ENCODE measurements at regions not wholly inside any gene's neighbourhood (a gene's known extent, or its start where the extent isn't known, plus 50 kb on each side); places are given as distances from the start of the nearest gene placed in this dataset.

GRCh38 chr4:66853845-66854244, 691.5 kb downstream of the CENPC start:
- Histone ChIP-seq H3K36me3 (ENCODE audit: insufficient read depth, low read length) (no peaks in the 10 kb centered on the region), H3K4me3 (ENCODE audit: low read depth, low read length, poor library complexity, severe bottlenecking) (no peak overlapping the region), H4K20me1 (ENCODE audit: insufficient read depth, low read length) (no peaks in the 10 kb centered on the region), H3K79me2 (ENCODE audit: insufficient read depth, low read depth, low read length) (no peaks in the 10 kb centered on the region), H3K27ac (ENCODE audit: low read depth, low read length, poor library complexity, severe bottlenecking) (no peak overlapping the region), H3K4me1 (ENCODE audit: insufficient read depth, low read length, poor library complexity, severe bottlenecking) (no peaks in the 10 kb centered on the region), H3K9me3 (ENCODE audit: low read length) (no peaks in the 10 kb centered on the region), H3K9me2 (ENCODE audit: insufficient read depth, low read length) (no peaks in the 10 kb centered on the region), H3K4me2 (ENCODE audit: low read length) (no peak overlapping the region), H2AFZ (ENCODE audit: low read length) (no peak overlapping the region)
- ChIA-PET CTCF (ENCODE audit: unreplicated experiment) (no interaction called here), POLR2A (no interaction called here)
- DNase-seq (ENCODE audit: low spot score), result no peak
- BruUV-seq (replicated peaks), result no TSS peak
- intact Hi-C loops (cut with micrococcal nuclease; ENCODE audit: unreplicated experiment), result no loop called here
- no peak for TF ChIP-seq CTCF (conservative IDR thresholded peaks at IDR 0.05; ENCODE audit: low read length)

- H4K20me1 ChIP-seq (ENCODE audit: insufficient read depth, low read length), result no peaks in the 10 kb centered on the region
- no peaks in the 10 kb centered on the region for H3K9me3 ChIP-seq (ENCODE audit: low read length)
- DNase-seq (ENCODE audit: low spot score), result no peak
- no peak overlapping the region for H3K4me3 ChIP-seq (ENCODE audit: low read depth, low read length, poor library complexity, severe bottlenecking)
- no peak overlapping the region for H3K4me2 ChIP-seq (ENCODE audit: low read length)
- no peaks in the 10 kb centered on the region for H3K36me3 ChIP-seq (ENCODE audit: insufficient read depth, low read length)
- intact Hi-C loops (cut with micrococcal nuclease; ENCODE audit: unreplicated experiment), result no loop called here
- no TSS peak for BruUV-seq (replicated peaks)
- H3K79me2 ChIP-seq (ENCODE audit: insufficient read depth, low read depth, low read length), result no peaks in the 10 kb centered on the region
- TF ChIP-seq EZH2phosphoT487 (IDR thresholded peaks at IDR 0.05; ENCODE audit: borderline replicate concordance, low read depth, low read length), result no peak
- TF ChIP-seq CTCF (conservative IDR thresholded peaks at IDR 0.05; ENCODE audit: low read length), result no peak
- no peaks in the 10 kb centered on the region for H3K4me1 ChIP-seq (ENCODE audit: insufficient read depth, low read length, poor library complexity, severe bottlenecking)
- no peak overlapping the region for H3K27ac ChIP-seq (ENCODE audit: low read depth, low read length, poor library complexity, severe bottlenecking)
- CTCF ChIA-PET (ENCODE audit: unreplicated experiment), result no interaction called here
- POLR2A ChIA-PET, result no interaction called here
- no peaks in the 10 kb centered on the region for H3K9me2 ChIP-seq (ENCODE audit: insufficient read depth, low read length)
- H2AFZ ChIP-seq (ENCODE audit: low read length), result no peak overlapping the region
Observed at GRCh38 chr4:66852843-66853242, 692.5 kb downstream of the CENPC start.

- no peaks in the 10 kb centered on the region for H3K36me3 ChIP-seq (ENCODE audit: insufficient read depth, low read length)
- intact Hi-C loops (cut with micrococcal nuclease; ENCODE audit: unreplicated experiment), result no loop called here
- CTCF ChIA-PET (ENCODE audit: unreplicated experiment), result no interaction called here
- POLR2A ChIA-PET, result no interaction called here
- no peak for TF ChIP-seq EZH2phosphoT487 (IDR thresholded peaks at IDR 0.05; ENCODE audit: borderline replicate concordance, low read depth, low read length)
- TF ChIP-seq CTCF (conservative IDR thresholded peaks at IDR 0.05; ENCODE audit: low read length), result no peak
- H3K4me3 ChIP-seq (ENCODE audit: low read depth, low read length, poor library complexity, severe bottlenecking), result no peak overlapping the region
- H3K79me2 ChIP-seq (ENCODE audit: insufficient read depth, low read depth, low read length), result no peaks in the 10 kb centered on the region
- no peaks in the 10 kb centered on the region for H4K20me1 ChIP-seq (ENCODE audit: insufficient read depth, low read length)
- H2AFZ ChIP-seq (ENCODE audit: low read length), result no peak overlapping the region
- H3K9me2 ChIP-seq (ENCODE audit: insufficient read depth, low read length), result no peaks in the 10 kb centered on the region
- no peak for DNase-seq (ENCODE audit: low spot score)
- H3K4me2 ChIP-seq (ENCODE audit: low read length), result no peak overlapping the region
- no peak overlapping the region for H3K27ac ChIP-seq (ENCODE audit: low read depth, low read length, poor library complexity, severe bottlenecking)
- no TSS peak for BruUV-seq (replicated peaks)
- H3K9me3 ChIP-seq (ENCODE audit: low read length), result no peaks in the 10 kb centered on the region
- H3K4me1 ChIP-seq (ENCODE audit: insufficient read depth, low read length, poor library complexity, severe bottlenecking), result no peaks in the 10 kb centered on the region
Observed at GRCh38 chr4:66849596-66849995, 695.7 kb downstream of the CENPC start.

Data from OCI-LY7 (cell line).